HepG2 (cell line): ENCODE measurements at regions not wholly inside any gene's neighbourhood (a gene's known extent, or its start where the extent isn't known, plus 50 kb on each side); places are given as distances from the start of the nearest gene placed in this dataset.

Experiments
- ATAC-seq: fragments of 200-7000 bp; cut with Tn5 transposase; 3 replicates; pipeline ENCODE4 v1.9.1; 2020; ENCODE audit warnings: mild to moderate bottlenecking, moderate library complexity
- BruUV-seq: library from RNA; stranded (reverse); fragments of 400-500 nt; replicated peaks from 2 replicates; lab custom pipeline; 2021; lab: Mats Ljungman, UMichigan
- CTCF ChIA-PET: fragments of 300-600 bp; formaldehyde crosslinking; extraction: SDS; loops from one replicate; lab custom pipeline; 2021; ENCODE audit warnings: low total read pairs, inconsistent platforms, low intra/inter-chr PET ratio; lab: Yijun Ruan, JAX
- POLR2A ChIA-PET: fragments of 350-600 bp; sonication (Branson Sonifier 250); formaldehyde crosslinking; loops from one replicate; lab custom pipeline; 2020; ENCODE audit warnings: antibody characterized with exemption, inconsistent platforms; lab: Yijun Ruan, JAX
- DNase-seq: peaks from one replicate; pipeline ENCODE4 v3.0.0-alpha.2; 2015; ENCODE audit warnings: low spot score
- FAIRE-seq: peaks from 3 replicates; lab custom pipeline; 2011; peaks lifted over from hg19 to GRCh38; lab: Jason Lieb, UNC
- H2AFZ ChIP-seq: one replicate; pipeline ENCODE4 v1.6.1; 2011; ENCODE audit warnings: low read length, inconsistent platforms
- H3K27ac ChIP-seq: fragments of 300-600 bp; 3 replicates; pipeline ENCODE4 v1.8.0; 2011; ENCODE audit warnings: mixed run types, mild to moderate bottlenecking, mixed read lengths, low read length, inconsistent platforms; ENCODE audit not compliant: insufficient read depth; ENCODE audit errors: extremely low read length
- H3K27me3 ChIP-seq, 2 experiments: fragments of 200-600 bp in 1 of 2; 2 replicates in 1 of 2; 3 replicates in 1 of 2; pipeline versions ENCODE4 v1.6.0 to v1.8.0; 2011; ENCODE audit warnings: low read length in 2 of 2, mild to moderate bottlenecking in 2 of 2, moderate library complexity in 2 of 2, inconsistent platforms in 1 of 2; ENCODE audit not compliant: insufficient read depth in 2 of 2, control insufficient read depth in 1 of 2
- H3K36me3 ChIP-seq, 2 experiments: fragments of 200-600 bp in 1 of 2; replicated peaks in 1 of 2; 2 replicates in 1 of 2; 3 replicates in 1 of 2; pipeline versions ENCODE4 v1.5.1 to v1.8.0; 2011; ENCODE audit warnings: low read length in 2 of 2, inconsistent platforms in 1 of 2; ENCODE audit not compliant: insufficient read depth in 2 of 2, control insufficient read depth in 1 of 2
- H3K4me1 ChIP-seq: 2 replicates; pipeline ENCODE4 v1.5.1; 2012; ENCODE audit warnings: low read length, inconsistent platforms; ENCODE audit not compliant: insufficient read depth
- H3K4me2 ChIP-seq: 2 replicates; pipeline ENCODE4 v1.6.0; 2011; ENCODE audit warnings: low read depth, low read length, inconsistent platforms
- H3K4me3 ChIP-seq, 3 experiments: fragments of 200-600 bp in 1 of 3; sonication (generic), shearing (Covaris generic) in 1 of 3; replicated peaks in 1 of 3; 2 replicates each; pipeline ENCODE4 v1.5.1; 2011 to 2016; ENCODE audit warnings: low read length in 3 of 3, inconsistent platforms in 2 of 3, low read depth in 2 of 3, mild to moderate bottlenecking in 2 of 3, control low read depth in 1 of 3, mixed read lengths in 1 of 3; ENCODE audit not compliant: insufficient read depth in 1 of 3
- H3K79me2 ChIP-seq: one replicate; pipeline ENCODE4 v1.6.1; 2011; ENCODE audit warnings: low read length, inconsistent platforms; ENCODE audit not compliant: insufficient read depth
- H3K9ac ChIP-seq: 2 replicates; pipeline ENCODE4 v1.6.0; 2011; ENCODE audit warnings: mild to moderate bottlenecking, low read depth, low read length, inconsistent platforms; ENCODE audit not compliant: insufficient read depth
- H3K9me3 ChIP-seq: 2 replicates; pipeline ENCODE4 v1.5.1; 2012; ENCODE audit warnings: mild to moderate bottlenecking, low read length
- H4K20me1 ChIP-seq: 2 replicates; pipeline ENCODE4 v1.6.0; 2011; ENCODE audit warnings: inconsistent platforms, mild to moderate bottlenecking, low read length, moderate library complexity; ENCODE audit not compliant: insufficient read depth
- MXD1 ChIP-seq: sonication (generic); formaldehyde crosslinking; IDR thresholded peaks from 2 replicates; pipeline ENCODE4 v1.4.0; 2020; ENCODE audit warnings: mild to moderate bottlenecking, missing genetic modification reagents
- RARA ChIP-seq: IDR thresholded peaks from 2 replicates; pipeline ENCODE4 v1.6.1; 2016; ENCODE audit warnings: missing genetic modification reagents, missing compliant biosample characterization
- RELA ChIP-seq: sonication (generic); formaldehyde crosslinking; IDR thresholded peaks from 2 replicates; pipeline ENCODE4 v1.4.0; 2020; ENCODE audit warnings: missing genetic modification reagents
- ZBTB33 ChIP-seq: sonication (generic); formaldehyde crosslinking; IDR thresholded peaks from 2 replicates; pipeline ENCODE4 v1.4.0; 2020; ENCODE audit warnings: missing genetic modification reagents
- ZNF841 ChIP-seq: sonication (generic); formaldehyde crosslinking; IDR thresholded peaks from 2 replicates; pipeline ENCODE4 v1.8.1; 2023; ENCODE audit warnings: missing genetic modification reagents, borderline replicate concordance
- WGBS: methylation state at CpG from one replicate; pipeline ENCODE4 v1.1.6; 2017; ENCODE audit warnings: low lambda C conversion rate; 5-methylcytosine and 5-hydroxymethylcytosine counted together
- in situ Hi-C: cut with HindIII; loops from 2 replicates; pipeline ENCODE4 v1.10.0; 2017; ENCODE audit warnings: low pct_unique_long_range_greater_than_20kb; ENCODE audit not compliant: extremely low pct_ligation_motif_present
- intact Hi-C: fragments of 100-400 bp; cut with micrococcal nuclease; formaldehyde crosslinking; loops from one replicate; pipeline ENCODE4 v1.10.0; 2022; ENCODE audit not compliant: unreplicated experiment
- TF ChIP-seq, protein P1 (sequence below): sonication (generic); formaldehyde crosslinking; IDR thresholded peaks from 2 replicates; pipeline ENCODE4 v1.4.0; 2020; ENCODE audit warnings: mild to moderate bottlenecking, missing genetic modification reagents

- H3K9me3 ChIP-seq, result no peaks in the 10 kb centered on the region
- 69% methylated on average over 5 of the region's 5 CpGs for WGBS
- no peak overlapping the region for H3K4me3 ChIP-seq
- H4K20me1 ChIP-seq, result no peaks in the 10 kb centered on the region
- peaks cover 14% of the 10 kb centered on the region; the same call in 1 of the 2 replicates for H3K4me1 ChIP-seq
- H3K79me2 ChIP-seq, result no peaks in the 10 kb centered on the region
- POLR2A ChIA-PET, result no interaction called here
- no peak overlapping the region for H2AFZ ChIP-seq
- no peak overlapping the region for H3K4me2 ChIP-seq
- CTCF ChIA-PET, result no interaction called here
- no TSS peak for BruUV-seq
- DNase-seq (no peak), ATAC-seq (no peak), FAIRE-seq (no peak)
- in situ Hi-C loops, result no loop called here
- no peak overlapping the region for H3K27ac ChIP-seq
- no peaks in the 10 kb centered on the region; a peak in 1 of 5 replicates for H3K27me3 ChIP-seq
- no peaks in the 10 kb centered on the region for H3K36me3 ChIP-seq
- intact Hi-C loops, result no loop called here
- TF ChIP-seq RARA (CRISPR knock-in tag), result no peak
- TF ChIP-seq, protein P1, sequence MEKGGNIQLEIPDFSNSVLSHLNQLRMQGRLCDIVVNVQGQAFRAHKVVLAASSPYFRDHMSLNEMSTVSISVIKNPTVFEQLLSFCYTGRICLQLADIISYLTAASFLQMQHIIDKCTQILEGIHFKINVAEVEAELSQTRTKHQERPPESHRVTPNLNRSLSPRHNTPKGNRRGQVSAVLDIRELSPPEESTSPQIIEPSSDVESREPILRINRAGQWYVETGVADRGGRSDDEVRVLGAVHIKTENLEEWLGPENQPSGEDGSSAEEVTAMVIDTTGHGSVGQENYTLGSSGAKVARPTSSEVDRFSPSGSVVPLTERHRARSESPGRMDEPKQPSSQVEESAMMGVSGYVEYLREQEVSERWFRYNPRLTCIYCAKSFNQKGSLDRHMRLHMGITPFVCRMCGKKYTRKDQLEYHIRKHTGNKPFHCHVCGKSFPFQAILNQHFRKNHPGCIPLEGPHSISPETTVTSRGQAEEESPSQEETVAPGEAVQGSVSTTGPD (CRISPR knock-in tag), result no peak
- no peak for TF ChIP-seq ZNF841 (CRISPR knock-in tag)
- no peak overlapping the region for H3K9ac ChIP-seq
These were observed 162.0 kb downstream of the IPO8 start for GRCh38 chr12:30533558-30534265.

- no peaks in the 10 kb centered on the region for H3K9me3 ChIP-seq
- WGBS, result 80% methylated on average over 7 of the region's 8 CpGs
- H3K27ac ChIP-seq, result no peak overlapping the region
- no peak for DNase-seq
- no peak for FAIRE-seq
- H2AFZ ChIP-seq, result peak overlapping the region; percentile 30
- TF ChIP-seq ZBTB33 (CRISPR knock-in tag), result peak; percentile 56; the same call in 1 of the 2 replicates
- no peak for TF ChIP-seq RELA (CRISPR knock-in tag)
- TF ChIP-seq MXD1 (CRISPR knock-in tag), result no peak
- no TSS peak for BruUV-seq
- ChIA-PET POLR2A (no interaction called here), CTCF (no interaction called here)
- intact Hi-C loops, result no loop called here
- H3K36me3 ChIP-seq, result no peaks in the 10 kb centered on the region
- peaks cover 12% of the 10 kb centered on the region; the same call in 1 of the 2 replicates for H3K4me1 ChIP-seq
- no peaks in the 10 kb centered on the region; a peak in 1 of 5 replicates for H3K27me3 ChIP-seq
- H3K79me2 ChIP-seq, result no peaks in the 10 kb centered on the region
- H3K4me2 ChIP-seq, result no peak overlapping the region
- H4K20me1 ChIP-seq, result no peaks in the 10 kb centered on the region
- no peak overlapping the region for H3K9ac ChIP-seq
- no peak overlapping the region for H3K4me3 ChIP-seq
- in situ Hi-C loops, result no loop called here
- ATAC-seq, result no peak
These were observed 163.7 kb downstream of the IPO8 start for GRCh38 chr12:30531731-30532678.
